ENCODE measurements at regions not wholly inside any gene's neighbourhood (a gene's known extent, or its start where the extent isn't known, plus 50 kb on each side); places are given as distances from the start of the nearest gene placed in this dataset.

GRCh38 chr5:145210020-145210419 is 625.1 kb downstream of the PRELID2 start:
- no peak overlapping the region for H3K4me3 ChIP-seq (ENCODE audit: low read length)
- DNase-seq (ENCODE audit: low read depth): no peak
- TF ChIP-seq CTCF (conservative IDR thresholded peaks at IDR 0.05; ENCODE audit: low read length): no peak

- no peak for DNase-seq (ENCODE audit: low read depth)
- TF ChIP-seq CTCF (conservative IDR thresholded peaks at IDR 0.05; ENCODE audit: low read length): no peak
Measured at GRCh38 chr5:145205546-145205945, 629.6 kb downstream of the PRELID2 start.

GRCh38 chr5:145204743-145205142 is 630.4 kb downstream of the PRELID2 start:
- TF ChIP-seq CTCF (conservative IDR thresholded peaks at IDR 0.05; ENCODE audit: low read length): no peak
- no peak for DNase-seq (ENCODE audit: low read depth)

More at GRCh38 chr5:145205546-145205945, 629.6 kb downstream of the PRELID2 start:
- no peak overlapping the region for H3K4me3 ChIP-seq (ENCODE audit: low read length)

GRCh38 chr5:145203193-145203592 is 631.9 kb downstream of the PRELID2 start:
- no peak for TF ChIP-seq CTCF (conservative IDR thresholded peaks at IDR 0.05; ENCODE audit: low read length)
- DNase-seq (ENCODE audit: low read depth): no peak

More at GRCh38 chr5:145204743-145205142, 630.4 kb downstream of the PRELID2 start:
- no peak overlapping the region for H3K4me3 ChIP-seq (ENCODE audit: low read length)

GRCh38 chr5:145198525-145199260 is 636.4 kb downstream of the PRELID2 start:
- DNase-seq (ENCODE audit: low read depth): no peak
- TF ChIP-seq CTCF (conservative IDR thresholded peaks at IDR 0.05; ENCODE audit: low read length): no peak
- H3K4me3 ChIP-seq (ENCODE audit: low read length): no peak overlapping the region

More at GRCh38 chr5:145203193-145203592, 631.9 kb downstream of the PRELID2 start:
- H3K4me3 ChIP-seq (ENCODE audit: low read length): no peak overlapping the region

- TF ChIP-seq CTCF (conservative IDR thresholded peaks at IDR 0.05; ENCODE audit: low read length): no peak
- H3K4me3 ChIP-seq (ENCODE audit: low read length): no peak overlapping the region
- no peak for DNase-seq (ENCODE audit: low read depth)
Measured at GRCh38 chr5:145189746-145190145, 645.4 kb downstream of the PRELID2 start.

GRCh38 chr5:145180371-145180770 is 654.8 kb downstream of the PRELID2 start:
- DNase-seq (ENCODE audit: low read depth): no peak
- no peak for TF ChIP-seq CTCF (conservative IDR thresholded peaks at IDR 0.05; ENCODE audit: low read length)
- H3K4me3 ChIP-seq (ENCODE audit: low read length): no peak overlapping the region

Data from AG10803 (cell line).